ENCODE measurements at regions not wholly inside any gene's neighbourhood (a gene's known extent, or its start where the extent isn't known, plus 50 kb on each side); places are given as distances from the start of the nearest gene placed in this dataset.

- no peak for ATAC-seq
- no peaks in the 10 kb centered on the region for H3K36me3 Mint-ChIP-seq
- intact Hi-C loops (cut with micrococcal nuclease): no loop called here
These were observed 52.5 kb upstream of the CORO2B start for GRCh38 chr15:68526269-68526668.

GRCh38 chr15:68526784-68527183 lies 52.0 kb upstream of the CORO2B start:
- intact Hi-C loops (cut with micrococcal nuclease): no loop called here
- no peak for TF ChIP-seq CTCF (IDR thresholded peaks at IDR 0.05)
- Mint-ChIP-seq H3K36me3 (no peaks in the 10 kb centered on the region), H3K27me3 (ENCODE audit: low read depth in 2 of 2) (peaks cover 12 to 36% of the 10 kb centered on the region in 2 donors), H3K27ac (no peak overlapping the region), H3K9me3 (peaks cover 0 to 3% of the 10 kb centered on the region in 2 donors), H3K4me3 (no peak overlapping the region), H3K4me1 (peaks cover 6 to 12% of the 10 kb centered on the region in 2 donors)
- Histone ChIP-seq H3K9me3 (ENCODE audit: control insufficient read depth, insufficient read depth, low read length) (no peaks in the 10 kb centered on the region), H3K27ac (ENCODE audit: low read length) (no peak overlapping the region), H3K4me1 (ENCODE audit: control insufficient read depth, insufficient read depth, low read length) (no peaks in the 10 kb centered on the region), H3K36me3 (ENCODE audit: control insufficient read depth, insufficient read depth, low read length) (no peaks in the 10 kb centered on the region), H3K4me3 (ENCODE audit: low read length) (no peak overlapping the region), H3K27me3 (ENCODE audit: control insufficient read depth, insufficient read depth, low read length) (peaks cover 2% of the 10 kb centered on the region)
- WGBS (ENCODE audit: insufficient coverage): 51% methylated on average over 2 of the region's 2 CpGs
- DNase-seq (no peak), ATAC-seq (no peak)

More at GRCh38 chr15:68526269-68526668, 52.5 kb upstream of the CORO2B start:
- H3K4me3 ChIP-seq (ENCODE audit: low read length): no peak overlapping the region
- TF ChIP-seq CTCF (IDR thresholded peaks at IDR 0.05): no peak
- H3K36me3 ChIP-seq (ENCODE audit: control insufficient read depth, insufficient read depth, low read length): no peaks in the 10 kb centered on the region
- H3K27ac ChIP-seq (ENCODE audit: low read length): no peak overlapping the region
- no peaks in the 10 kb centered on the region for H3K4me1 ChIP-seq (ENCODE audit: control insufficient read depth, insufficient read depth, low read length)
- peaks cover 2% of the 10 kb centered on the region for H3K27me3 ChIP-seq (ENCODE audit: control insufficient read depth, insufficient read depth, low read length)
- H3K27me3 Mint-ChIP-seq (ENCODE audit: low read depth in 2 of 2): peaks cover 12 to 40% of the 10 kb centered on the region in 2 donors
- H3K27ac Mint-ChIP-seq: no peak overlapping the region
- peaks cover 0 to 1% of the 10 kb centered on the region in 2 donors for H3K9me3 Mint-ChIP-seq
- no peak for DNase-seq
- no peaks in the 10 kb centered on the region for H3K9me3 ChIP-seq (ENCODE audit: control insufficient read depth, insufficient read depth, low read length)
- H3K4me3 Mint-ChIP-seq: no peak overlapping the region
- H3K4me1 Mint-ChIP-seq: peaks cover 6 to 12% of the 10 kb centered on the region in 2 donors

GRCh38 chr15:68528626-68529290 lies 50.0 kb upstream of the CORO2B start:
- DNase-seq (no peak), ATAC-seq (no peak)
- Histone ChIP-seq H3K27me3 (ENCODE audit: control insufficient read depth, insufficient read depth, low read length) (no peaks in the 10 kb centered on the region), H3K9me3 (ENCODE audit: control insufficient read depth, insufficient read depth, low read length) (no peaks in the 10 kb centered on the region), H3K36me3 (ENCODE audit: control insufficient read depth, insufficient read depth, low read length) (no peaks in the 10 kb centered on the region), H3K27ac (ENCODE audit: low read length) (no peak overlapping the region), H3K4me1 (ENCODE audit: control insufficient read depth, insufficient read depth, low read length) (no peaks in the 10 kb centered on the region), H3K4me3 (ENCODE audit: low read length) (no peak overlapping the region)
- H3K4me3 Mint-ChIP-seq: no peak overlapping the region
- H3K27me3 Mint-ChIP-seq (ENCODE audit: low read depth in 2 of 2): peaks cover 13 to 39% of the 10 kb centered on the region in 2 donors
- no peak overlapping the region for H3K27ac Mint-ChIP-seq
- H3K36me3 Mint-ChIP-seq: peaks cover 9% of the 10 kb centered on the region
- 0% methylated on average over 3 of the region's 6 CpGs for WGBS (ENCODE audit: insufficient coverage)
- no peak for TF ChIP-seq CTCF (IDR thresholded peaks at IDR 0.05)
- H3K9me3 Mint-ChIP-seq: peaks cover 6 to 12% of the 10 kb centered on the region in 2 donors
- intact Hi-C loops (cut with micrococcal nuclease): no loop called here
- H3K4me1 Mint-ChIP-seq: peaks cover 6 to 12% of the 10 kb centered on the region in 2 donors

All from natural killer cell (primary cell).